Caco-2 (cell line): ENCODE measurements at regions not wholly inside any gene's neighbourhood (a gene's known extent, or its start where the extent isn't known, plus 50 kb on each side); places are given as distances from the start of the nearest gene placed in this dataset.

Experiments
- BruUV-seq: library from RNA; stranded (reverse); fragments of 400-500 nt; replicated peaks from 2 replicates; lab custom pipeline; 2021; lab: Mats Ljungman, UMichigan
- CTCF ChIA-PET: fragments of 300-600 bp; sonication (Branson Sonifier 250); formaldehyde crosslinking; loops from one replicate; lab custom pipeline; 2022; ENCODE audit warnings: antibody characterized with exemption; lab: Charles Lee
- POLR2A ChIA-PET: fragments of 300-600 bp; sonication (Branson Sonifier 250); formaldehyde crosslinking; loops from one replicate; lab custom pipeline; 2022; ENCODE audit warnings: antibody characterized with exemption; lab: Charles Lee
- DNase-seq, 2 experiments: peaks; one replicate each; pipeline versions ENCODE4 v3.0.0 to v3.0.0-alpha.2; 2020 to 2022
- H3K27me3 ChIP-seq: replicated peaks from 2 replicates; pipeline ENCODE4 v1.6.0; 2011; ENCODE audit warnings: low read length; ENCODE audit not compliant: control insufficient read depth, insufficient read depth
- H3K36me3 ChIP-seq: 2 replicates; pipeline ENCODE4 v1.5.1; 2011; ENCODE audit warnings: low read length; ENCODE audit not compliant: control insufficient read depth, insufficient read depth
- H3K4me1 ChIP-seq: fragments of 250-450 bp; sonication (Bioruptor Pico); 2 replicates; pipeline ENCODE4 v1.5.1; 2020; ENCODE audit warnings: mild to moderate bottlenecking
- H3K4me3 ChIP-seq: 2 replicates; pipeline ENCODE4 v1.5.1; 2011; ENCODE audit warnings: low read depth, mild to moderate bottlenecking, control low read depth, low read length
- H3K9me3 ChIP-seq: fragments of 250-450 bp; sonication (Bioruptor Pico); 2 replicates; pipeline ENCODE4 v1.5.1; 2020; ENCODE audit warnings: mild to moderate bottlenecking, moderate library complexity
- H3K27ac Mint-ChIP-seq: one replicate; pipeline ENCODE4 v1.8.0; 2022; ENCODE audit warnings: mixed read lengths; ENCODE audit not compliant: unreplicated experiment
- H3K27me3 Mint-ChIP-seq: one replicate; pipeline ENCODE4 v1.8.0; 2022; ENCODE audit warnings: mixed read lengths; ENCODE audit not compliant: insufficient read depth, unreplicated experiment
- H3K36me3 Mint-ChIP-seq: one replicate; pipeline ENCODE4 v1.8.0; 2022; ENCODE audit warnings: mild to moderate bottlenecking, mixed read lengths; ENCODE audit not compliant: insufficient read depth, unreplicated experiment
- H3K4me1 Mint-ChIP-seq: one replicate; pipeline ENCODE4 v1.8.0; 2022; ENCODE audit warnings: low read depth, mixed read lengths; ENCODE audit not compliant: unreplicated experiment
- H3K4me3 Mint-ChIP-seq: one replicate; pipeline ENCODE4 v1.8.0; 2022; ENCODE audit warnings: mild to moderate bottlenecking, moderate library complexity, mixed read lengths; ENCODE audit not compliant: unreplicated experiment
- H3K9me3 Mint-ChIP-seq: one replicate; pipeline ENCODE4 v1.8.0; 2022; ENCODE audit warnings: mixed read lengths; ENCODE audit not compliant: unreplicated experiment
- intact Hi-C: fragments of 100-400 bp; cut with micrococcal nuclease; formaldehyde crosslinking; loops from one replicate; pipeline ENCODE4 v1.10.0; 2022; ENCODE audit not compliant: unreplicated experiment
- TF ChIP-seq, protein P1 (sequence below), 2 experiments: fragments of 200-600 bp in 1 of 2; IDR thresholded peaks; 1 replicate in 1 of 2; 2 replicates in 1 of 2; pipeline versions ENCODE4 v1.5.1 to v1.8.0; 2011 to 2022; ENCODE audit warnings: antibody characterized with exemption in 1 of 2, control low read depth in 1 of 2, inconsistent platforms in 1 of 2, low read depth in 1 of 2, low read length in 1 of 2, mild to moderate bottlenecking in 1 of 2, moderate library complexity in 1 of 2; ENCODE audit not compliant: insufficient read depth in 1 of 2, severe bottlenecking in 1 of 2, unreplicated experiment in 1 of 2

DNA sequence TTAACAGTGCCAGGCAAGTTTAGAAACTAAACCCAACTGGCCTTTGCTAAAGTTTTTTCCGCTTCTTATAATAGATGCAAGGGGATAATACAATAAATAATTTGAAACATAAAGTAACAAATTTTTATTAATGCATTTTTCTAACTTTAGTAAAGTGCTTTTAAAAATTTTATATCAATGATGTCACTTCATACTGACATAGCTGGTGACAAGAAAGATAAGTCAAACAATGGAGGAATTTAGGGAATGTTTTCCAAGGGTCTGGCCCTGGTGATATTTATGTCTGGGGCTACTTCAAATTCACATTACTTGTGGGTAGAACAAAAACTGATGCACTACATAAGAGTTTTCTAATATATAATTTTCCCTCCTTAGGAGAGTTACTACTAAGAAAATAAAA lies 61.2 kb upstream of the CBLN2 start:
- Mint-ChIP-seq H3K4me3 (no peak overlapping the region), H3K9me3 (no peaks in the 10 kb centered on the region), H3K36me3 (peaks cover 5% of the 10 kb centered on the region), H3K27ac (no peak overlapping the region), H3K4me1 (no peaks in the 10 kb centered on the region), H3K27me3 (no peaks in the 10 kb centered on the region)
- peaks cover 4% of the 10 kb centered on the region; the same call in 1 of the 2 replicates for H3K4me1 ChIP-seq
- no peaks in the 10 kb centered on the region for H3K36me3 ChIP-seq
- no peaks in the 10 kb centered on the region for H3K27me3 ChIP-seq
- ChIA-PET CTCF (no interaction called here), POLR2A (no interaction called here)
- no TSS peak for BruUV-seq
- no peak for DNase-seq
- intact Hi-C loops, result no loop called here
- no peaks in the 10 kb centered on the region for H3K9me3 ChIP-seq
- no peak overlapping the region for H3K4me3 ChIP-seq
- TF ChIP-seq, protein P1, sequence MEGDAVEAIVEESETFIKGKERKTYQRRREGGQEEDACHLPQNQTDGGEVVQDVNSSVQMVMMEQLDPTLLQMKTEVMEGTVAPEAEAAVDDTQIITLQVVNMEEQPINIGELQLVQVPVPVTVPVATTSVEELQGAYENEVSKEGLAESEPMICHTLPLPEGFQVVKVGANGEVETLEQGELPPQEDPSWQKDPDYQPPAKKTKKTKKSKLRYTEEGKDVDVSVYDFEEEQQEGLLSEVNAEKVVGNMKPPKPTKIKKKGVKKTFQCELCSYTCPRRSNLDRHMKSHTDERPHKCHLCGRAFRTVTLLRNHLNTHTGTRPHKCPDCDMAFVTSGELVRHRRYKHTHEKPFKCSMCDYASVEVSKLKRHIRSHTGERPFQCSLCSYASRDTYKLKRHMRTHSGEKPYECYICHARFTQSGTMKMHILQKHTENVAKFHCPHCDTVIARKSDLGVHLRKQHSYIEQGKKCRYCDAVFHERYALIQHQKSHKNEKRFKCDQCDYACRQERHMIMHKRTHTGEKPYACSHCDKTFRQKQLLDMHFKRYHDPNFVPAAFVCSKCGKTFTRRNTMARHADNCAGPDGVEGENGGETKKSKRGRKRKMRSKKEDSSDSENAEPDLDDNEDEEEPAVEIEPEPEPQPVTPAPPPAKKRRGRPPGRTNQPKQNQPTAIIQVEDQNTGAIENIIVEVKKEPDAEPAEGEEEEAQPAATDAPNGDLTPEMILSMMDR (IDR thresholded peaks at IDR 0.05; ENCODE audit: insufficient read depth in 1 of 2, low read depth in 1 of 2, low read length in 1 of 2, severe bottlenecking in 1 of 2, unreplicated experiment in 1 of 2), result no peak

- H3K36me3 Mint-ChIP-seq, result peaks cover 5% of the 10 kb centered on the region
- intact Hi-C loops, result no loop called here
Measured at GRCh38 chr18:72601944-72602343, 57.8 kb upstream of the CBLN2 start.

GRCh38 chr18:72601481-72601880 lies 57.3 kb upstream of the CBLN2 start:
- intact Hi-C loops, result no loop called here
- Mint-ChIP-seq H3K4me3 (no peak overlapping the region), H3K9me3 (no peaks in the 10 kb centered on the region), H3K4me1 (no peaks in the 10 kb centered on the region), H3K36me3 (peaks cover 5% of the 10 kb centered on the region), H3K27ac (peak overlapping the region; percentile 85), H3K27me3 (no peaks in the 10 kb centered on the region)
- Histone ChIP-seq H3K27me3 (no peaks in the 10 kb centered on the region), H3K9me3 (no peaks in the 10 kb centered on the region), H3K4me3 (no peak overlapping the region), H3K4me1 (peaks cover 4% of the 10 kb centered on the region; the same call in 1 of the 2 replicates), H3K36me3 (no peaks in the 10 kb centered on the region)
- TF ChIP-seq, protein P1 (IDR thresholded peaks at IDR 0.05; ENCODE audit: insufficient read depth in 1 of 2, low read depth in 1 of 2, low read length in 1 of 2, severe bottlenecking in 1 of 2, unreplicated experiment in 1 of 2), result no peak
- ChIA-PET POLR2A (no interaction called here), CTCF (no interaction called here)
- BruUV-seq, result no TSS peak
- peak; percentile 13 to 45 for DNase-seq

More at GRCh38 chr18:72601944-72602343, 57.8 kb upstream of the CBLN2 start:
- Mint-ChIP-seq H3K9me3 (no peaks in the 10 kb centered on the region), H3K27me3 (no peaks in the 10 kb centered on the region), H3K4me1 (no peaks in the 10 kb centered on the region), H3K27ac (peak overlapping the region; percentile 85), H3K4me3 (no peak overlapping the region)
- H3K36me3 ChIP-seq, result no peaks in the 10 kb centered on the region
- POLR2A ChIA-PET, result no interaction called here
- CTCF ChIA-PET, result no interaction called here
- no peaks in the 10 kb centered on the region for H3K9me3 ChIP-seq
- no peak overlapping the region for H3K4me3 ChIP-seq
- DNase-seq, result no peak
- H3K4me1 ChIP-seq, result peaks cover 4% of the 10 kb centered on the region; the same call in 1 of the 2 replicates
- H3K27me3 ChIP-seq, result no peaks in the 10 kb centered on the region
- BruUV-seq, result no TSS peak
- TF ChIP-seq, protein P1 (IDR thresholded peaks at IDR 0.05; ENCODE audit: insufficient read depth in 1 of 2, low read depth in 1 of 2, low read length in 1 of 2, severe bottlenecking in 1 of 2, unreplicated experiment in 1 of 2), result no peak
